NCI-H1417 (cell line): ENCODE measurements at regions not wholly inside any gene's neighbourhood (a gene's known extent, or its start where the extent isn't known, plus 50 kb on each side); places are given as distances from the start of the nearest gene placed in this dataset.
"Not testable (repeated sequence)": the region's sequence is repeated elsewhere in the genome, so short reads cannot be mapped to it uniquely, and the experiment has no call there.

ENCODE experiments used
- DNase-seq, 3 experiments: peaks; one replicate each; lab custom pipeline; 2025; lab: John Stamatoyannopoulos, UW

DNA sequence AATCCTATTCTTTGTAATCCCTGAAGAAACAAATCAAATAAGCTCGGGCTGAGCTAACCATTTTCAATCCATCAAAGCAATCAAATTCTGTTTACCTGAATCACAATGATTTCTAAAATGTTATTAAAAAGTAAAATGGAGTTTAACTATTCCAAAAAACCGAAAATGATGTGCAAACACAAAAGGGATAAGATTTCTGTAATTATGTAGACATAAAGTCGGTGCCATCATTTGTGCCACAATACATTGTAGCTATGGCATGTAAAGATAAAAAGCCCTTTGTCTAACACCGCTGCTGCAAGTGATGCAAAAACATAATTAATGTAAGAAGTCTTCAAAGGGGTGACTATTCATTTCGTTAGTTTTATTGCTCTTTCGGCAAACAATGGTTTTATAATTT lies 125.1 kb upstream of the FAM204A start:
- DNase-seq: peak in 1 of 3 experiments; percentile 12

DNA sequence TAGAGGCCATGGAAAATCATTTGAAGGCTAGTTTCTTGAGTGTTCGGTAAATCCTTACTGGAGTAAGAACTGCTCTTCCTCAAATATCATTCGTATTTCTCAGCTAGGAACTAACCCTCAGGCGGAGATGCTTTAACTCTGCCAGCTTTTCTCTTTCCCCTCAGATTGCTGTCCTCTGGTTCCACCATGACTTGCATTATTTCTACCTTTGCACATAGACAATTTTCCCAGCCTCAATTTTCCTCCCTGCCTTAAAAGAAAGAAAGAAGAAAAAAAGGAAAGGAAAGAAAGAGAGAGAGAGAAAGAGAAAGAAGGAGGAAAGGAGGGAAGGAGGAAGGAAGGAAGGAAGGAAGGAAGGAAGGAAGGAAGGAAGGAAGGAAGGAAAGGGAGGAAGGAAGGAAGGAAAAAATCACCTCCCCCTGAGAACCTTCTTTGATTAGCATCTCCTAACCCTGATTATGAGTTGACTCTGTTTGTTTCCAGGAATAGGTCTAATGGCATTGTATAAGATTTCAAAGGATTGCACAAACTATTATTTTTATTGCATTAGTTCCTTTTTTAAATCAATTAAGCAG lies 123.3 kb upstream of the FAM204A start:
- DNase-seq: no peak

DNA sequence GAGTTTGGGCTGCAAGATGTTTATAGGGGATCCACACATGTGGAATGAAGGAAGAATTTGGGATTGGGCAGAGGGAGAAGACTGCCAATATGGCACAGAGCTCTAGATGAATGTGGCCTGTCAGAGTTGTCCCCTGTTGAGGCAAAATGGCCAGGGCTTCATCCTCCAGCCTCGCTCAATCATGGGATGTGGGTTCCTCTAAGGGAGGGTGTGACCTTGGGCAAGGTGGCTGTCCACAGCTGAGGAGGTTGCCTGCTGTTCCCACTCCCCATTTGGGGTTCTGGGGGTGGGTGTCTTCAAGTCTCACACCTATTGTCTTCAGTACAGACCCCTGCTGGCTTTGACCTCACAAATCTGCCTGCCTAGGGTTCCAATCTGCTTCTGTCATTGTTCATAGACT lies 121.6 kb upstream of the FAM204A start:
- no peak for DNase-seq

DNA sequence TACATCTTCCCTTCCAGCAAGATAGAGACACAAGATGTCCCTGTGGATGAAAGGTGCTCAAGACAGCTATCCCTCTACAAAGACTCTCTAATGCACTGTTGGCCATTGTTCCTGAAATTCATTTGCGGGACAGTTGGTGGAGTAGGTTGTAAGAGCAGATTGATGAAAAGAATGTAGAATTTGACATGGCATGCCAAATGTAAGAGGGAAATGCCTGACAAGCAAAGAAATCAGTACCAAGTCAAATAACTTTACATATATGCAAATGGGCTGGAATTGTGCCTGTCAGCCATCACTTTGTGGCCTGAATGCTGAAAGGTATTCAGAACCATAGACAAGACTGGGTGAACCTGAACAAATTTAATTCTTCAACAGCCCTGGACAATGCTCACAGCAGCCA lies 120.3 kb upstream of the FAM204A start:
- DNase-seq: no peak

DNA sequence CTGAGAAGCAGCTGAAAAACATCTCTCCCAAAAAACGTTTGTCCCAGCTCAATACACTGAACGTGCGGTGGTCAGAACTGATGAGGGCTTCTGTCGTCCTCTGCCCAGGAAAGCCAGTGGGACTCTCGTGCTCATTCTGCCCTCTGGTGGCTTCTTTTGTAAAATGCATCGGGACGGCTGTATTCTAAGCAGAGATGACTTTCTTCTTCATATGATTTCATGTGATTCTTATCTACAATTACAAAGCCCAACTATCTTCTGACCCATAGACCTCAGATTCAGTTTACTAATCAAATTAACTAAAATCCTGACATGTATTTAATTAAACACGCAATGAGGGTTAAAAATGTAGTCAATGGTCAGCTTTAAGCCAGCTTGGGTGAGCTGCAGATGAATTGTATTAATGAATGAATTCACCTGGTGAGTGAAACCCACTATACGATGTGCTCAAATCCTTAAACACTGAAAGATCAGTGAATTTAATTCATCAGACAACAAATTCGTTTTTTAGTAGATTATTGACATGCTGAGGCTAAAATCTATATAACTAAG lies 117.6 kb upstream of the FAM204A start:
- peak; percentile 31 to 89 (median 55) for DNase-seq

DNA sequence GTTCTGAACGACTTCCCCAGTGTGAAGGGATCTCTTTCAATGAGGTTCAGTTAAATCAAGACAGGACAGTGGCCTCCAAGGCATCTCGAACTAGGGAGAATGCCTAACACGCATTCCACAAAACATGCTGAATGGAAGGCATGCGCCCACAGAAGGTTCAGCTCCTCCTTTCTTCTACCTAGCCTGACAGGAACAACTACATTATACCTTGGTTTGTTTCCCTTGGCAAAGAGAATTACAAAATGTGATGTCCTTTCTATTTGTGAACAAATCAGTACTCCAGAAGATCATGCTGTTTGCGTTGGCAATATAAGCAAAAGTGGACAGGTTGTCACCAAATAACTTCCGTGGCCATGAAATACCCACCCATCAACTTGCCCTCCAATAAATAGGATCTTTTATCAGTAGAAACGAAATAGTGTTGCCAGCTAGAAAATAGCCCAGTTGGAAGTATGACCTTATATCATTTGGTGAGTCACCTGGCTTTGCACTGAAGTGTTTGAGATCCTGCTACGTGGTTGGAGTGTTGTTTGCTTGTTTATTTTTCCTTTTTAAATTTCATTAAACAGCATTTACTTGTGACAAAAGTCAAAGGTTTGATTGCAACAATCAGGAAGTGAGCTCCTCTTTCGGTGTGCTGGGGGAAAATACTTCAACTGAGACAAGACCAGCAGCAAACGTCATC lies 117.0 kb upstream of the FAM204A start:
- DNase-seq: peak in 1 of 3 experiments; percentile 37

DNA sequence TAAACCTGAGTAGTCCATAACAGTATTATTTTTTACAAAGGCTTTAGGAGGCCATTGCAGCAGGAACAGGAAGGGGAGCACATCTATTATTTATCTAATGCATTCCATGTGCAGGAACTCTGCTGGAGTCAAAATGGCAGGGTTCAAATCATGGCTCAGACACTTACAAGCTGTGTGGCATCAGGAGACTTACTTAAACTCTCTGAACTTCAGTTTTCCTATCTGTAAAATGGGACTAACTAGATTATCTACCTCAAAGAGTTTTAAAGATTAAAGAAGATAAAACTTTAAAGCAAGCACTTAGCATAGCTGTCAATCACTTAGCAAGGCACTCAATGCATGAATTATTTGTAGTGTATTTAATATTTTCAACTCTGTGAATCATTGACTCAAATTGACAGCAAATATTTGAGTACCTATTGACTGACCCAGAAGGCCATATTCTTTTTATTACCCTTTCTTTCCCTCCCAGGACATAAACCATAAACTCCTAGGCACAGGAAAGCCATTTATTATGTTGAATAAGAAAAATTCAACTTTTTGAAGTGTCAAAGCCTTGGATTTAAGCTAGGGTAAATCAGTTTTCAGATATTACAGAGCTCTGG lies 115.8 kb upstream of the FAM204A start:
- no peak for DNase-seq

DNA sequence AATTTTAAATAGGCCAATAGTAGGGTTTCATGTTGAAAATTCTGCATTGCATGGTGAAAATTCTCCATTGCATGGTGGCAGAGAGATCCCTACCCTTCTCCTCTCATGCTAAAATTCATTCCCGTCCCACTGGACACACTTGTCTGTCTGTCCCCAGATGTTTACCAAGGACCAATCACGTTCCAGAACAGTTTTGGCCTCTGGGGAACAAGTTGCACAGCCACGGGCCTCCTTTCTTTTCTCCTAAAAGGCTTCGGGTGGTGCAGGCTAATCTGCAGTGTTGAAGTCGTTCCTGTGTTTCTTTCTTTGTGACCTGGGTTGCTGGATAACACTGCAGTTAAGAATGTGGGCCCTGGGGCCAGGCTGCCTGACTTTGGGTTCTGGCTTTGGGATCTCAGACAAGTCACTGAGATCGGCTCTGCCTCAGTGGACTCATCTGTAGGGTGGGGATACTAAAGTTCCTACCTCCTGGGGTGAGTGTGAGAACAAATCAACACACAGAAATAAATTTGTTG lies 113.1 kb upstream of the FAM204A start:
- DNase-seq: no peak

DNA sequence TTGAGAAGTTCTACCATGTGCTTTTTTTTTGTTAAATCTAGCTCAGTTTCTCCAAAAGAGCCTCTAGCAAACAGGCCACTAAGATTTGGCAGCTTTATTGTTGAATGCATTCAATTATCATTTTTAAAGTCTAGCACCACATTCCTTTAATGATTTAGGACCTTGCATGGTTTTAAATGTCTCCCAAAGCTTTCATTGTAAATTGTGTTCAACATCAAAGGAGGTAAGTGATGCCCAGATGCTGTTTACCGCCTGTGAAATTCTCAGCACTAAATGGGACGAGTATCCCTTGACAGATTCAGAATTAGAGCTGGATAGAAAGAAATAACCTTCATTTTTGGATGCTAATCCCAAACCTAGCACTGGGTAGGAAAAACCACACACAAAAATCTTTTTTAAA lies 112.1 kb upstream of the FAM204A start:
- no peak for DNase-seq

DNA sequence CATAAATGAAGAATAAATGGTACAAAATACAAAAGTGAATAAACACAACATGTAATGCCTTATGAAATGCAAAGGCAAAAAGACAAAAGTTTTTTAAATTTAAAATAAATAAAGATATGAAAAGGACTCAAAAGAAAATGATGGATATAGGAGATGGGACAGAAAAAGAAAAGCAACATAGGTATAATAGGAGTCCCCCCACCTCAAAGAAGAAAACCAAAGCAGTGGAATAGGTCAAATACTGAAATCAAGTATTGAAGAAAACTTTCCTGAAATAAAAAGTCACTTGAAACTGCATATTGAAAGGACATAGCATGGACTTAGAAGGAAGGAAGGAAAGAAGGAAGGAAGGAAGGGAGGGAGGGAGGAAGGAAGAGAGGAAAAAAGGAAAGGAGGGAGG lies 110.0 kb upstream of the FAM204A start:
- no peak for DNase-seq

DNA sequence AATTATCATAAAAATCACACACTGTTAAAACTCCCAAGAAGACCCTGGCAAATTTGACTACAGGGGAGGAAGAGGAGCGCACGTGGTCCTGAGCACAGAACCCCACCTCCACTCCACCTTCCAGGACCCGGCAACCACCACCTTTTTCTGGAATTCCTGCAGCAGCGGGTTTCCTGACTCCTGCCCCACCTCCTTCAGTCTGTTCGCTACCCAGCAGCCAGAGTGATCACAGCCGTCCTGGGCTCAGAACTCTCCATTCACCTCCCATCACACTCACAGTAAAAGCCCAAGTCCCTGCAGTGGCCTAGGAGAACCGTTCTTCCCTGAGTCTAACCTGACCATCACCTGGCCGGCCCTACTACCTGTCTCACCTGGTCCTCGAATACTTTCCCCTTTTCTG lies 107.4 kb upstream of the FAM204A start:
- DNase-seq: no peak

DNA sequence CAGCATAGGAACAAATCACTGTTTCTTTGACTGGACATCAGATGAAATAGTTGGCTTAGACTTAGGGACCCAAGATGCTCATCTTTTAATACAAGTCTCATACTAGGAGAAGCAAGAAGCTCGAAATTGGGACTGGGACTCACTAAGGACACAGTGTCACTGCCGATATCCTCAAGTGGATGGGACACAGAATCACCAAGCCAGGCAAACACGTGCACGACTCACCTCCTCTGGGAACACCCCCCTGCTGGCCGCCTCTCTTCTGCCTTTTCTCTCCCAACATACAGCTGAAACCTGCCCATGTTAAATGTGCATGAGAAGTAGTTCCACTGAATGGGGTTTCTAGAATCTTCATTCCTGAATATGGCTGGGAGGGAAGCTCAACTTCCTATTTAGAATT lies 106.6 kb upstream of the FAM204A start:
- no peak for DNase-seq

DNA sequence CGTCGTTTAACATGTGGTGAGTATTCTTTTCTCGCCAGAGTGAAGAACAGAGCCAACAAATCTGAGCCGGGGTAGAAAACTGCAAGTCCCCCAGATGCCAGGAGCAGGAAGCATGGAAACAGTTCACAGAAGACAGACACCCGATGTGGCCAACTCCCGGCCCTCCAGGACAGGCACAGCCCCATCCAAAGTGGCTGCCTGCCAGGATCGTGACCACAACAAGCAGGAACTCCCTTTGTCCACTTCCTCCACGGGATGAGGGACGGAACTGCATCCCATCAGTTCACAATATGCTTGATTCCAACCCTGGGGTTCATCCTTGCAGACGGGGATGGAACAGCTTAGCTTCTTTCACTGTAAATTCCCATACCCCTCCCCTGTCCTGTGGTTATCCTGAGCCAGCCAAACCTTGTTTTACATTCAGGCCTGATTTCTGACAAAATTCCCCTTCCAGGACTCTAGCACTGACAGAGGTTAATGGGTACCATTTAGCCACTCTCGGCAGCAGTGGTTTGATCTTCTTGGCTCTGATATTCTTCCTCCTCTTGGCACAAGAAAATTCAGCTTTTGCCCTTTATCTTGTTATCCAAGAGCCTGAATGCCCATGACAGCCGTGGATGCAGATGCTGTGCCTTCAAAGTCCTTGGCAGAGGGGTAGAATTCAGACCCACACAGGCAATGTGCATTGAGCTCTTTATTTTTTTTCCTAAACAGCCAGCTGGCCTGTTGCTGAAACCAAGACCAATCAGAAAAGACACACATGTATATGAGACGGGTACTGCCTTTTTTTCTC lies 105.5 kb upstream of the FAM204A start:
- no peak for DNase-seq

DNA sequence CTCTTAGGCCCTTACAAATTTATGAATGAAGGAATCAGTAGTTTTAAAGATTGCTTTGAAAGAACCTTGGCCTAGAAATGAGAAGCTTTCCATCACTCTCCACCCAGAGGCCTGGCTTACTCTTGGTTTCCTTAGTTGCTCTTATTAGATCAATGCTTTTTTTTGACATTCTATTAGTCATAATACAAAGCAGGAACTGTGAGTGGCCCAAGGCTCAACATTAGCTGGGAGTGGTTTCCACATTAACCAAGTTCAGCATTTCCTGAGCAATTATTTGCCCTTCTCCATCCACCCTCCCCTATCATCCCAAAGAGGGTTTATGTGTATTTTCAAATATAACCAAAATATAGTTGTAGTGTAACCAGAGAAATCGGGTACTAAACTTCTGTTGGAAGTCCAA lies 103.4 kb upstream of the FAM204A start:
- DNase-seq: no peak

DNA sequence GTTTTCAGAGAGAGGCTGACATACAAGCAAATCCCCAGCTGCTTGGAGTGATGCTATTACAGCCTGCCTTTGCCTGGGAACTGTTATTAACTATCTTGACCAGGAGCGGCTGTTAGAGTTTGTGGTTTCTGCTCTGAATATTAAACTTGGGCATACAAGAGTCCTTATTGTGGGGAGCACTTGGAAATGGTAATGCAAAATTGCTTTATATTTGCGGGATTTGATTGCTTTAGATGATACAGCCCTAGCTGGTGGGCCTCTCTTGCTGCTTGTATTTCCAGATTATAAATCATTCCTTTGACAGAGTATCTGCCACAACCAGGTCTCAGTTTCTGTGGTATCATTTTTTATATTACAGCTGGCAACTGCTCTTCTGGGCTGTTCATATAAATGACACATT lies 101.9 kb upstream of the FAM204A start:
- DNase-seq: peak in 2 of 3 experiments; percentile 2 to 24

DNA sequence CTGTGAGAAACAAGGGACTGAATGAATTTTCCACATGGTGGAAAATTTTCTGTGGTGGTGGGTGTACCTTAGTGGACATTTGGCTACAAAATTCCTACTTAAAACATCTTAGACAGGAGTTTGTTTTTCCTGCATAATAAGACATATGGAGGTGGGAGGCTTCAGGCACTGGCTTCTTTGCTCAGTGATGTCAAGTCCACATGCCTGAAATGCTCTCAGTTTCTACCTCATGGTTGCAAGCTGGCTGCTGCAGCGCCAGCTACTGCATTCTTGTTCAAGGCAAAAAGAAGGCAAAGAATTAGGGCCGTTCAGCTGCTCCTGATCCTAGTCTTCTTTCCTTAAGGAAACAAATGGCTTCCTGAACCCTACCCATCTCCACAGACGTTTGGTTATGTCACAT lies 99.9 kb upstream of the FAM204A start:
- DNase-seq: no peak

DNA sequence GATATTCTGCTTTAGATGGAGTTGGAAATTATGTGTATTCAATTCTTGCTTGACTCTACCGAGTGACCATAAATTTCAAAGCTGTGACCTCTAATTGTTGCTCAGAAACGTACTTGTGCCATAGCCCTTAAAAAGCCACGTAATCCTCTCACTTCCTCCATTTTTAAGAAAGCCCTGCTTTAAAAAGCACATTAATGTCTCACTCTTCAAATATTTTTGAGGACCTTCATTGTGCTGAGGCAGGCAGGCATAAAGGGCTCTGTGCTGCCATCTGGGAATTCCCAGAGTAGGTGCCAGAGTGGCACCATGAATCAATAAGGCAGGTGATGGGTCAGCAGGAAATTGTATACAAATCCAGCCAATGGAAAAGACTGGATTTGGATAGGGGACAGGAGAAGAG lies 97.7 kb upstream of the FAM204A start:
- peak in 1 of 3 experiments; percentile 11 for DNase-seq

DNA sequence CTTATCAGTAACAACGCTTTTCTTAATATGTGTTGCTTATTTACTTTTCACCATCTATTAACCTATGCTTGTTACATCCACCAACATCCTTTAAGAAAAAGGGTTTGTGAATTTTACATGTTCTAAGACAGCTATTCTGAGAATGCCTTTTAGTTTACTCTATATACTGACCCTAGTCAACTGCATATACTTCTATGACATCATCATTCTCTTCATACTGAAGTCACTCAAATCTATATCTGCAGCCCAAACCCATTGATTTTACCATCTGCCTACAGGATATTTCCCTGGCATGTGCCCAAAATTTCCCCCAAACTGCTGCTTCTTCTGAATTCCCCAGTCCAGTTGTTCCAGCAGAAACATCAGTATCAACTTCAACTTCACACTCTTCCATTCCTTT lies 94.6 kb upstream of the FAM204A start:
- DNase-seq: no peak

DNA sequence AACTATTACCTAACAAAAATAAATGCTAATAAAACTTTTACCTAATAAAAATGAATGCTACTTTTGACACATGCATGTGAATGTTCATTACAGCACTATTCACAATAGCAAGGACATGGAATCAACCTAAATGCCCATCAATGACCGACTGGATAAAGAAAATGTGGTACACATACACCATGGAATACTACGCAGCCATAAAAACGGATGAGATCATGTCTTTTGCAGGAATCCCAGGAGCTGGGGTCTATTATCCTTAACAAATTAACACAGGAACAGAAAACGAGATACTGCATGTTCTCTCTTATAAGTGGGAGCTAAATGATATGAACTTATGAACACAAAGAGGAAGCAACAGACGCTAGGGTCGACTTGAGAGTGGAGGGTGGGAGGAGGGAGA lies 88.1 kb upstream of the FAM204A start:
- DNase-seq: no peak

DNA sequence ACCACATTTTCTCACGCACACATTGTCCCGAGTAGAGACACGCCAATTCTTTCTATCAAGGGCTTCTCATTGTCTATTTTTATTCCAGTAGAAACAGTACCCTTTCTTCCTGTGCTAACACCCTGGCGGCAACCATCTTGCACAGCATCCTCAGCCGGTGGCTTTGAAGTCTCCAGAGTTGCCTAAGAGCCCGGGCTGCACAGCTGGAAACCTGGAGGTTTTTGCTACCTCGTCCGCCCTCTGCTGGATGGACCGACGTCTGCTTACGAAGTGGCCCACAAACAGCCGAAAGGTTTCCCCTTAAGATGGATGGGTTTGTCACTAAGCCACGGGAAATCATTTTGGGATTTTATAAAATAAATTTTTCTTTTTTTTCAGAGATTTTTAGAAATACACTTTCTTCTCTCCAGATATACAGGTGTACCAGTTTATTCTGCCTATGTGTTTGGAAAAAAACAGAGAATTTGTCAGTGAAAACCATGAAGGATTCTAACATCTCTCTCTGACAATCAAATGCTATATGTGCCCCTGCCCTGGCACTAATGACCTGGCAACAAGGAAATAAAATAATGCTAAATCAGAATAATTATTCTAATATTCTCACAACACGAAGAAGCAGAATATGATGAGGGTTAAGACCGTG lies 81.8 kb upstream of the FAM204A start:
- DNase-seq: peak; percentile 72 to 89 (median 78)

DNA sequence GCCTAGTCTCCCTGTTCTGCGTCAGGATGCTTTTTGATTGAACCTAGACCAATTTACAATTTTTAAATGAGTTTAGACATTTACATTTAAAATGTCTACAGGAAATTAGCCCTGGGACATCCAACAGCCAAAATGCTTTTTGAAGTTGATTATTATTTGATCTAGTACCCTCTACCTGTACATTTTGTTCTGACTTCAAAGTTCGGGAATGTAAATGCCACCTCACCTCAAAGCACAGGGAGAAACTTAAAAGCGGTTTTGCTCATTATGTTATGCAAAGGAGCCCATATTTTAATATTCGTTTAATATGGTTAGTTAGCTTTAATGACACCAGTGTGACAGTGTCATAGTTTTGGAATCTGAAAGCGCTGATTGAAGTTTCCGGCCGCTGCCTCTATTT lies 80.1 kb upstream of the FAM204A start:
- no peak for DNase-seq

DNA sequence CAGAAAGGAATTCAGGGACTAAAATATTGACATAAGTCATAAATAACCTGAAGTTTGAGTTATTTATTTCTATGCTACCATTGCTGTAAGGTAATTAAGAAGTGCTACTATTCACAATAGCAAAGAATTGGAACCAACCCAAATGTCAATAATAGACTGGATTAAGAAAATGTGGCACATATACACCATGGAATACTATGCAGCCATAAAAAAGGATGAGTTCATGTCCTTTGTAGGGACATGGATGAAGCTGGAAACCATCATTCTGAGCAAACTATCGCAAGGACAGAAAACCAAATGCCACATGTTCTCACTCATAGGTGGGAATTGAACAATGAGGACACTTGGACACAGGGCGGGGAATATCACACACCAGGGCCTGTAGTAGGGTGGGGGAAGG lies 77.9 kb upstream of the FAM204A start:
- DNase-seq: not testable (repeated sequence)
